ENCODE measurements at regions not wholly inside any gene's neighbourhood (a gene's known extent, or its start where the extent isn't known, plus 50 kb on each side); places are given as distances from the start of the nearest gene placed in this dataset.
"Not testable (repeated sequence)": the region's sequence is repeated elsewhere in the genome, so short reads cannot be mapped to it uniquely, and the experiment has no call there.

- H3K4me1 ChIP-seq, result no peaks in the 10 kb centered on the region
- H3K9me3 ChIP-seq, result no peaks in the 10 kb centered on the region
- no peak for TF ChIP-seq CTCF (IDR thresholded peaks at IDR 0.05)
- no peak for TF ChIP-seq POLR2A (IDR thresholded peaks at IDR 0.05)
- no peak for DNase-seq
- H3K4me3 ChIP-seq, result no peak overlapping the region
- H3K27ac ChIP-seq, result no peak overlapping the region
- no peaks in the 10 kb centered on the region for H3K36me3 ChIP-seq
- no peaks in the 10 kb centered on the region for H3K27me3 ChIP-seq
Measured at GRCh38 chr12:39672976-39673375, 53.4 kb upstream of the ABCD2 start.

- no peak overlapping the region for H3K27ac ChIP-seq
- H3K36me3 ChIP-seq, result no peaks in the 10 kb centered on the region
- TF ChIP-seq CTCF (IDR thresholded peaks at IDR 0.05) (no peak), POLR2A (IDR thresholded peaks at IDR 0.05) (no peak)
- H3K9me3 ChIP-seq, result no peaks in the 10 kb centered on the region
- H3K4me3 ChIP-seq, result no peak overlapping the region
- DNase-seq, result no peak
- no peaks in the 10 kb centered on the region for H3K27me3 ChIP-seq
- no peaks in the 10 kb centered on the region for H3K4me1 ChIP-seq
Measured at GRCh38 chr12:39671898-39672875, 52.6 kb upstream of the ABCD2 start.

- not testable (repeated sequence) for H3K27ac ChIP-seq, H3K36me3 ChIP-seq, H3K4me1 ChIP-seq, H3K27me3 ChIP-seq, H3K4me3 ChIP-seq, H3K9me3 ChIP-seq
- peak in 1 of 3 donors; percentile 54 for DNase-seq
Measured at GRCh38 chr12:39669539-39669938, 49.9 kb upstream of the ABCD2 start.

All from Peyer's patch (tissue), 4 donors.